ENCODE measurements at regions not wholly inside any gene's neighbourhood (a gene's known extent, or its start where the extent isn't known, plus 50 kb on each side); places are given as distances from the start of the nearest gene placed in this dataset.

- TF ChIP-seq, protein P1, sequence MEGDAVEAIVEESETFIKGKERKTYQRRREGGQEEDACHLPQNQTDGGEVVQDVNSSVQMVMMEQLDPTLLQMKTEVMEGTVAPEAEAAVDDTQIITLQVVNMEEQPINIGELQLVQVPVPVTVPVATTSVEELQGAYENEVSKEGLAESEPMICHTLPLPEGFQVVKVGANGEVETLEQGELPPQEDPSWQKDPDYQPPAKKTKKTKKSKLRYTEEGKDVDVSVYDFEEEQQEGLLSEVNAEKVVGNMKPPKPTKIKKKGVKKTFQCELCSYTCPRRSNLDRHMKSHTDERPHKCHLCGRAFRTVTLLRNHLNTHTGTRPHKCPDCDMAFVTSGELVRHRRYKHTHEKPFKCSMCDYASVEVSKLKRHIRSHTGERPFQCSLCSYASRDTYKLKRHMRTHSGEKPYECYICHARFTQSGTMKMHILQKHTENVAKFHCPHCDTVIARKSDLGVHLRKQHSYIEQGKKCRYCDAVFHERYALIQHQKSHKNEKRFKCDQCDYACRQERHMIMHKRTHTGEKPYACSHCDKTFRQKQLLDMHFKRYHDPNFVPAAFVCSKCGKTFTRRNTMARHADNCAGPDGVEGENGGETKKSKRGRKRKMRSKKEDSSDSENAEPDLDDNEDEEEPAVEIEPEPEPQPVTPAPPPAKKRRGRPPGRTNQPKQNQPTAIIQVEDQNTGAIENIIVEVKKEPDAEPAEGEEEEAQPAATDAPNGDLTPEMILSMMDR (conservative IDR thresholded peaks at IDR 0.05), result no peak
- TF ChIP-seq ZFX (IDR thresholded peaks at IDR 0.05), result no peak
Measured at GRCh38 chr1:102580806-102581205, 527.5 kb downstream of the COL11A1 start.

GRCh38 chr1:102578804-102579203, 529.5 kb downstream of the COL11A1 start:
- TF ChIP-seq ZFX (IDR thresholded peaks at IDR 0.05), result no peak
- TF ChIP-seq, protein P1 (conservative IDR thresholded peaks at IDR 0.05), result no peak

More at GRCh38 chr1:102580806-102581205, 527.5 kb downstream of the COL11A1 start:
- H3K27ac ChIP-seq, result no peak overlapping the region

GRCh38 chr1:102572637-102573036, 535.7 kb downstream of the COL11A1 start:
- TF ChIP-seq, protein P1 (conservative IDR thresholded peaks at IDR 0.05), result no peak
- TF ChIP-seq ZFX (IDR thresholded peaks at IDR 0.05), result no peak
- H3K27ac ChIP-seq, result no peak overlapping the region

More at GRCh38 chr1:102578804-102579203, 529.5 kb downstream of the COL11A1 start:
- no peak overlapping the region for H3K27ac ChIP-seq

- H3K27ac ChIP-seq, result no peak overlapping the region
- TF ChIP-seq, protein P1 (conservative IDR thresholded peaks at IDR 0.05), result peak; percentile 26
- no peak for TF ChIP-seq ZFX (IDR thresholded peaks at IDR 0.05)
Measured at GRCh38 chr1:102566182-102566581, 542.1 kb downstream of the COL11A1 start.

- H3K27ac ChIP-seq, result no peak overlapping the region
- TF ChIP-seq ZFX (IDR thresholded peaks at IDR 0.05), result no peak
- TF ChIP-seq, protein P1 (conservative IDR thresholded peaks at IDR 0.05), result no peak
Measured at GRCh38 chr1:102562380-102562779, 545.9 kb downstream of the COL11A1 start.

DNA sequence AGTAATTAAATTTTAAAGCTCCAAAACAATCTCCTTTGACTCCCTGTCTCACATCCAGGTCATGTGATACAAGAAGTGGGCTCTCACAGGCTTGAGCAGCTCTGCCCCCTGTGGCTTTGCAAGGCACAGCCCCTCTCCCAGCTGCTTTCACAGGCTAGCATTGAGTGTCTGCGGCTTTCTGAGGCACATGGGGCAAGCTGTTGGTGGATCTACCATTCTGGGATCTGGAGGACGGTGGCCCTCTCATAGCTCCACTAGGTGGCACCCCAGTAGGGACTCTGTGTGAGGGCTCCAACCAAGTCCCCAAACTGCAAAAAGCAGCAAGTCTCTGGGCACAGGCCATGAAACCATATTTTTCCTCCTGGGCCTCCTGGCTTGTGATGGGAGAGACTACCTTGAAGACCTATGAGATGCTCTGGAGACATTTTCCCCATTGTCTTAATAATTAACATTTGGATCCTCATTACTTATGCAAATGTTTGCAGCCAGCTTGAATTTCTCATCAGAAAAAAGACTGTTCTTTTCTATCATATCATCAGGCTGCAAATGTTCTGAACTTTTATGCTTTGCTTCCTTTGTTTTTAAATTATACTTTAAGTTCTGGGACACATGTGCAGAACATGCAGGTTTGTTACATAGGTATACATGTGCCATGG, 554.1 kb upstream of the OLFM3 start:
- H3K27ac ChIP-seq, result no peak overlapping the region
- TF ChIP-seq, protein P1 (conservative IDR thresholded peaks at IDR 0.05), result peak; percentile 83
- no peak for TF ChIP-seq ZFX (IDR thresholded peaks at IDR 0.05)

DNA sequence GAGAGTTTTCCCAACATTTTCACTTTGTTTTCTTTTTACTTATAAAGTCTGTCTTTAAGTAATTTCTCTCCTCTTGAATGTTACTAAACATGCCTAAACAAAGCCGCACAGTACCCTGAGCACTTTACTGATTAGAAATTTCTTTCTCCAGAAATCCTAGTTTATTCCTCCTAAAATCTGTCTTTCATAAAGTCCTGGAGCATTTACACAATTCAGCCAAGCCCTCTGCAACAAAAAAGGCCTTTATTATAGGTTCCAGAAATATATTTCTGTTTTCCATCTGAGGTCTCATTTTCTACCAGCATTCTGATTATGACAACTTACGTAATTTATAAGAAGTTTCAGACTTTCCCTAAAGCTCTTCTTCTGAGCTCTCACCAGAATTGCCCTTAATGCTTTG, 549.5 kb upstream of the OLFM3 start:
- H3K27ac ChIP-seq, result no peak overlapping the region
- TF ChIP-seq ZFX (IDR thresholded peaks at IDR 0.05), result no peak
- TF ChIP-seq, protein P1 (conservative IDR thresholded peaks at IDR 0.05), result no peak

All from C4-2B (cell line).